Neural cell (in vitro differentiated cells): ENCODE measurements at regions not wholly inside any gene's neighbourhood (a gene's known extent, or its start where the extent isn't known, plus 50 kb on each side); places are given as distances from the start of the nearest gene placed in this dataset.

Experiments
- H2AFZ ChIP-seq: fragments of 200-600, 300-800 bp; sonication (generic), shearing (Covaris generic); 2 replicates; pipeline ENCODE4 v1.6.0; 2014; ENCODE audit warnings: low read depth, mild to moderate bottlenecking, antibody characterized with exemption, low read length, moderate library complexity
- H3F3A ChIP-seq: fragments of 200-600 bp; shearing (Covaris generic); 2 replicates; pipeline ENCODE4 v1.6.1; 2016; ENCODE audit warnings: mild to moderate bottlenecking, moderate library complexity, mixed read lengths, antibody characterized with exemption, low read length; ENCODE audit not compliant: insufficient read depth, poor library complexity, severe bottlenecking
- H3K27ac ChIP-seq: fragments of 200-600, 300-800 bp; sonication (generic), shearing (Covaris generic); 2 replicates; pipeline ENCODE4 v1.5.1; 2014; ENCODE audit warnings: mild to moderate bottlenecking, low read length, moderate library complexity
- H3K27me3 ChIP-seq: fragments of 300-800, 200-600 bp; sonication (generic), shearing (Covaris generic); 2 replicates; pipeline ENCODE4 v1.6.0; 2014; ENCODE audit warnings: mild to moderate bottlenecking, low read depth, low read length, moderate library complexity; ENCODE audit not compliant: insufficient read depth
- H3K36me3 ChIP-seq: fragments of 300-800, 200-600 bp; sonication (generic), shearing (Covaris generic); 2 replicates; pipeline ENCODE4 v1.5.1; 2014; ENCODE audit warnings: mild to moderate bottlenecking, antibody characterized with exemption, low read length, moderate library complexity; ENCODE audit not compliant: insufficient read depth
- H3K4me2 ChIP-seq: fragments of 300-800, 200-600 bp; sonication (generic), shearing (Covaris generic); 2 replicates; pipeline ENCODE4 v1.6.0; 2014; ENCODE audit warnings: mild to moderate bottlenecking, low read length
- H3K4me3 ChIP-seq: fragments of 300-800, 200-600 bp; sonication (generic), shearing (Covaris generic); 2 replicates; pipeline ENCODE4 v1.5.1; 2014; ENCODE audit warnings: mild to moderate bottlenecking, low read length, moderate library complexity
- H3K79me2 ChIP-seq: fragments of 200-600 bp; shearing (Covaris generic); replicated peaks from 2 replicates; pipeline ENCODE4 v1.6.0; 2014; ENCODE audit warnings: mild to moderate bottlenecking, low read length, moderate library complexity; ENCODE audit not compliant: insufficient read depth
- H3K9ac ChIP-seq: fragments of 300-800, 200-600 bp; sonication (generic), shearing (Covaris generic); 2 replicates; pipeline ENCODE4 v1.6.1; 2016; ENCODE audit warnings: mild to moderate bottlenecking, low read length, mixed read lengths
- H3K9me2 ChIP-seq: fragments of 200-600 bp; shearing (Covaris generic); 2 replicates; pipeline ENCODE4 v1.6.1; 2016; ENCODE audit warnings: mild to moderate bottlenecking, low read length, mixed read lengths; ENCODE audit not compliant: insufficient read depth
- H3K9me3 ChIP-seq: fragments of 200-600, 300-800 bp; sonication (generic), shearing (Covaris generic); 2 replicates; pipeline ENCODE4 v1.6.1; 2016; ENCODE audit warnings: mild to moderate bottlenecking, mixed run types, low read length, moderate library complexity, mixed read lengths
- H4K20me1 ChIP-seq: fragments of 200-600 bp; shearing (Covaris generic); 2 replicates; pipeline ENCODE4 v1.6.1; 2016; ENCODE audit warnings: mild to moderate bottlenecking, mixed run types; ENCODE audit not compliant: insufficient read depth
- EP300 ChIP-seq: fragments of 450-650 bp; conservative IDR thresholded peaks from 2 replicates; pipeline ENCODE4 v1.6.1; 2014; ENCODE audit warnings: antibody characterized with exemption, mild to moderate bottlenecking, moderate library complexity; ENCODE audit not compliant: poor library complexity, severe bottlenecking
- EZH2 ChIP-seq: fragments of 200-600, 300-800 bp; shearing (Covaris generic), sonication (generic); IDR thresholded peaks from 2 replicates; pipeline ENCODE4 v1.6.1; 2014; ENCODE audit warnings: antibody characterized with exemption, low read length, borderline replicate concordance, mild to moderate bottlenecking; ENCODE audit not compliant: insufficient read depth, poor library complexity, severe bottlenecking
- MXI1 ChIP-seq: fragments of 450-650 bp; conservative IDR thresholded peaks from 2 replicates; pipeline ENCODE4 v1.6.1; 2014; ENCODE audit warnings: antibody characterized with exemption, mild to moderate bottlenecking; ENCODE audit not compliant: poor library complexity, severe bottlenecking
- POLR2AphosphoS5 ChIP-seq: IDR thresholded peaks from 2 replicates; pipeline ENCODE4 v1.6.1; 2012
- RAD21 ChIP-seq: fragments of 450-650 bp; conservative IDR thresholded peaks from 2 replicates; pipeline ENCODE4 v1.6.1; 2014; ENCODE audit warnings: antibody characterized with exemption, mild to moderate bottlenecking, moderate library complexity
- SMC3 ChIP-seq: fragments of 450-650 bp; conservative IDR thresholded peaks from 2 replicates; pipeline ENCODE4 v1.6.1; 2014; ENCODE audit warnings: antibody characterized with exemption, mild to moderate bottlenecking, moderate library complexity; ENCODE audit not compliant: poor library complexity
- TAF1 ChIP-seq: IDR thresholded peaks from 2 replicates; pipeline ENCODE4 v1.6.1; 2012; ENCODE audit warnings: low read depth
- TF ChIP-seq, protein P1 (sequence below): fragments of 450-650 bp; IDR thresholded peaks from 2 replicates; pipeline ENCODE4 v1.5.1; 2014; ENCODE audit warnings: antibody characterized with exemption, mild to moderate bottlenecking, moderate library complexity; ENCODE audit not compliant: poor library complexity, severe bottlenecking
- TF ChIP-seq, protein P2 (sequence below): IDR thresholded peaks from 2 replicates; pipeline ENCODE4 v1.6.1; 2012; ENCODE audit warnings: borderline replicate concordance

DNA sequence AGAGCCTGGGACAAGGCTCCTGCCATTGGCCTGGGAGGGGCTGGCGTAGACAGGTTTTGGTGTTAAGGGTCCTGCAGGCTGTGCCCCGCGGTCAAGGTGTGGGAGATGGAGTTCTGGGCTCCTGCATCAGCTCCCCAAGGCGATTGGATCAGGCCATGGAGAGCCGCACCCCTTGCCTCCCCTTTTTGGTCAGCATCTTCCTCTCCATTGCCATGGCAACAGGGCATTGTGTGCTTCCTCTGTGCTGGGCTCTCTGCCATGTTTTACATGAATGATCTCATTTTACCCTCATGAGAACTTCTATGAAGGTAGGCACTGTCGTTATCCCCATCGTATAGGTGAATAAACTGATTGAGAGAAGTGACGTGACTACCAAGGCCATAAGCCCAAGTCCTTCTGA, 344.3 kb upstream of the CLINT1 start:
- Histone ChIP-seq H3K36me3 (no peaks in the 10 kb centered on the region), H3K27ac (no peak overlapping the region), H2AFZ (no peak overlapping the region), H3K4me3 (no peak overlapping the region), H4K20me1 (no peaks in the 10 kb centered on the region), H3K9ac (no peak overlapping the region), H3K27me3 (no peaks in the 10 kb centered on the region), H3F3A (no peaks in the 10 kb centered on the region), H3K9me2 (no peaks in the 10 kb centered on the region), H3K9me3 (no peaks in the 10 kb centered on the region), H3K79me2 (no peaks in the 10 kb centered on the region), H3K4me2 (no peak overlapping the region)
- TF ChIP-seq, protein P1, sequence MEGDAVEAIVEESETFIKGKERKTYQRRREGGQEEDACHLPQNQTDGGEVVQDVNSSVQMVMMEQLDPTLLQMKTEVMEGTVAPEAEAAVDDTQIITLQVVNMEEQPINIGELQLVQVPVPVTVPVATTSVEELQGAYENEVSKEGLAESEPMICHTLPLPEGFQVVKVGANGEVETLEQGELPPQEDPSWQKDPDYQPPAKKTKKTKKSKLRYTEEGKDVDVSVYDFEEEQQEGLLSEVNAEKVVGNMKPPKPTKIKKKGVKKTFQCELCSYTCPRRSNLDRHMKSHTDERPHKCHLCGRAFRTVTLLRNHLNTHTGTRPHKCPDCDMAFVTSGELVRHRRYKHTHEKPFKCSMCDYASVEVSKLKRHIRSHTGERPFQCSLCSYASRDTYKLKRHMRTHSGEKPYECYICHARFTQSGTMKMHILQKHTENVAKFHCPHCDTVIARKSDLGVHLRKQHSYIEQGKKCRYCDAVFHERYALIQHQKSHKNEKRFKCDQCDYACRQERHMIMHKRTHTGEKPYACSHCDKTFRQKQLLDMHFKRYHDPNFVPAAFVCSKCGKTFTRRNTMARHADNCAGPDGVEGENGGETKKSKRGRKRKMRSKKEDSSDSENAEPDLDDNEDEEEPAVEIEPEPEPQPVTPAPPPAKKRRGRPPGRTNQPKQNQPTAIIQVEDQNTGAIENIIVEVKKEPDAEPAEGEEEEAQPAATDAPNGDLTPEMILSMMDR, result no peak
- no peak for TF ChIP-seq EP300
- no peak for TF ChIP-seq EZH2
- no peak for TF ChIP-seq RAD21
- TF ChIP-seq POLR2AphosphoS5, result no peak
- TF ChIP-seq TAF1, result no peak
- TF ChIP-seq SMC3, result no peak
- TF ChIP-seq, protein P2, sequence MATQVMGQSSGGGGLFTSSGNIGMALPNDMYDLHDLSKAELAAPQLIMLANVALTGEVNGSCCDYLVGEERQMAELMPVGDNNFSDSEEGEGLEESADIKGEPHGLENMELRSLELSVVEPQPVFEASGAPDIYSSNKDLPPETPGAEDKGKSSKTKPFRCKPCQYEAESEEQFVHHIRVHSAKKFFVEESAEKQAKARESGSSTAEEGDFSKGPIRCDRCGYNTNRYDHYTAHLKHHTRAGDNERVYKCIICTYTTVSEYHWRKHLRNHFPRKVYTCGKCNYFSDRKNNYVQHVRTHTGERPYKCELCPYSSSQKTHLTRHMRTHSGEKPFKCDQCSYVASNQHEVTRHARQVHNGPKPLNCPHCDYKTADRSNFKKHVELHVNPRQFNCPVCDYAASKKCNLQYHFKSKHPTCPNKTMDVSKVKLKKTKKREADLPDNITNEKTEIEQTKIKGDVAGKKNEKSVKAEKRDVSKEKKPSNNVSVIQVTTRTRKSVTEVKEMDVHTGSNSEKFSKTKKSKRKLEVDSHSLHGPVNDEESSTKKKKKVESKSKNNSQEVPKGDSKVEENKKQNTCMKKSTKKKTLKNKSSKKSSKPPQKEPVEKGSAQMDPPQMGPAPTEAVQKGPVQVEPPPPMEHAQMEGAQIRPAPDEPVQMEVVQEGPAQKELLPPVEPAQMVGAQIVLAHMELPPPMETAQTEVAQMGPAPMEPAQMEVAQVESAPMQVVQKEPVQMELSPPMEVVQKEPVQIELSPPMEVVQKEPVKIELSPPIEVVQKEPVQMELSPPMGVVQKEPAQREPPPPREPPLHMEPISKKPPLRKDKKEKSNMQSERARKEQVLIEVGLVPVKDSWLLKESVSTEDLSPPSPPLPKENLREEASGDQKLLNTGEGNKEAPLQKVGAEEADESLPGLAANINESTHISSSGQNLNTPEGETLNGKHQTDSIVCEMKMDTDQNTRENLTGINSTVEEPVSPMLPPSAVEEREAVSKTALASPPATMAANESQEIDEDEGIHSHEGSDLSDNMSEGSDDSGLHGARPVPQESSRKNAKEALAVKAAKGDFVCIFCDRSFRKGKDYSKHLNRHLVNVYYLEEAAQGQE, result no peak
- TF ChIP-seq MXI1, result no peak

DNA sequence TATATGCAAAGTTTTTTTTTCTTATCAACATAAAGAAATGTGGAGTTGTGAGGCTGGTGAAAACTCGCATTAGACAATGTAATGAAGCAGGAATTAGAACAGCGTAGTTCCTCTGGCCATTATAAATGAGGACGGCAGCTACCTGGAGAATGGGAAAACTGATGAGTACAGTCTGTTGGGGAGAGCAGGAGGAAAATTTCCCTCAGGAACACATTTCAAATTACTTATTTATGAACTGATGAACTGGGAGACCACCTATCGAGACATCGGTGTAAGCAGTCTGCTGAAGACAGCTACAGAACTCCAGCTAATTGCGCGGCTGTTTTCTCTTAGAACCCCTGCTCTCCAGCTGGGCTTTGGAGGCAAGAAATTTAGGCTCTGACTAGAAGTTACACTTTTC, 343.9 kb upstream of the CLINT1 start:
- TF ChIP-seq MXI1 (no peak), SMC3 (no peak), TAF1 (no peak)
- no peaks in the 10 kb centered on the region for H3K27me3 ChIP-seq
- H3K9me2 ChIP-seq, result no peaks in the 10 kb centered on the region
- H3K79me2 ChIP-seq, result no peaks in the 10 kb centered on the region
- no peaks in the 10 kb centered on the region for H4K20me1 ChIP-seq
- H3K4me3 ChIP-seq, result no peak overlapping the region
- H3K9me3 ChIP-seq, result no peaks in the 10 kb centered on the region
- H2AFZ ChIP-seq, result no peak overlapping the region
- no peaks in the 10 kb centered on the region for H3F3A ChIP-seq
- no peak overlapping the region for H3K4me2 ChIP-seq
- no peak overlapping the region for H3K9ac ChIP-seq
- no peaks in the 10 kb centered on the region for H3K36me3 ChIP-seq
- no peak overlapping the region for H3K27ac ChIP-seq

DNA sequence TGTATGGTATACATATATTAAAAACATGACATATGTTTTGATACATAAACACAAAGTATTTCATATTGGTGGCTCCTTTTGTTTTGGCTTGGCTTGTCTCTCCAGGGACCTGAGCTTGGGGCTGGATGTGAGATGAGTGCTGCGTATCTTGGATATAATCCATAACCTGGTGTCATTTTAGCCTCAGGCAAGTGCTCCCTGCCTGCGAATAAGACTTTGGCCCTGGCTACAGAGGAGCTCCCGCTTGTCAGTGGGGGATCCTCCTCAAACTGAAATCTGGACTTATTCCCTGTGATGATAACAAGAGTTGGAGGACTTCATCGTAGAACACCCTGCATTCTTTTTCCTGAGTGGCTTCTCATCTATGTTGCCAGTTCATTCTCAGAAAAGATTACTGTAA, 341.7 kb upstream of the CLINT1 start:
- Histone ChIP-seq H3K4me3 (no peak overlapping the region), H3K27me3 (no peaks in the 10 kb centered on the region), H3K9me2 (no peaks in the 10 kb centered on the region), H3K36me3 (no peaks in the 10 kb centered on the region), H3K9ac (no peak overlapping the region), H3K79me2 (no peaks in the 10 kb centered on the region), H3K4me2 (no peak overlapping the region), H2AFZ (no peak overlapping the region), H3K9me3 (no peaks in the 10 kb centered on the region), H3K27ac (no peak overlapping the region), H4K20me1 (no peaks in the 10 kb centered on the region), H3F3A (no peaks in the 10 kb centered on the region)
- TF ChIP-seq EZH2 (no peak), MXI1 (no peak)
- TF ChIP-seq, protein P2, result no peak
- TF ChIP-seq, protein P1, result no peak
